ENCODE measurements at regions not wholly inside any gene's neighbourhood (a gene's known extent, or its start where the extent isn't known, plus 50 kb on each side); places are given as distances from the start of the nearest gene placed in this dataset.

DNA sequence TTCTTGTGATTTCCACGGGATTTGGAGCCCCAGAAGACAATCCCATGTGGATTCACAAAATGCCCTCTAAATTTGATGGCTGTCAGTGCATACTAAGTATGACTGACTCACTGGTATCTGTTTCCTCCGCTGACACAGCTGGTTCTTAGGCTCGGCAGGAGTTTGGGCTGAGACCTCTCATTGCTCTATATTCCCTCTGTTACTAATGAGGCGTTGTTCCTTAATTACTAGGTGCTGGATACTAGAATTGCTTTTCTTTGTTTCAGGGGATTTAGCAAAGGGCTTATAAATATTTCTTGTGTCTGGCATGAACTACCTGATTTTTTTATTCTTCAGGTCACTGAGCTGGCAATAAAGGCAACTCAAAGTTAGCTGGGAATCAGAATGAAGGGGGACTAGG, 53.2 kb upstream of the EHF start:
- H3K9me3 Mint-ChIP-seq: no peaks in the 10 kb centered on the region
- DNase-seq: no peak
- no peak overlapping the region for H3K27ac Mint-ChIP-seq
- intact Hi-C loops (cut with micrococcal nuclease): loop anchor here (5.0 kb wide), 1 partner anchor 825 kb away; no protein-coding TSS in a partner anchor
- no peaks in the 10 kb centered on the region for H3K36me3 Mint-ChIP-seq (ENCODE audit: low read depth)
- H3K4me1 Mint-ChIP-seq: no peaks in the 10 kb centered on the region
- CTCF ChIA-PET: no interaction called here
- H3K27me3 Mint-ChIP-seq: peaks cover 22% of the 10 kb centered on the region
- TF ChIP-seq, protein P1, sequence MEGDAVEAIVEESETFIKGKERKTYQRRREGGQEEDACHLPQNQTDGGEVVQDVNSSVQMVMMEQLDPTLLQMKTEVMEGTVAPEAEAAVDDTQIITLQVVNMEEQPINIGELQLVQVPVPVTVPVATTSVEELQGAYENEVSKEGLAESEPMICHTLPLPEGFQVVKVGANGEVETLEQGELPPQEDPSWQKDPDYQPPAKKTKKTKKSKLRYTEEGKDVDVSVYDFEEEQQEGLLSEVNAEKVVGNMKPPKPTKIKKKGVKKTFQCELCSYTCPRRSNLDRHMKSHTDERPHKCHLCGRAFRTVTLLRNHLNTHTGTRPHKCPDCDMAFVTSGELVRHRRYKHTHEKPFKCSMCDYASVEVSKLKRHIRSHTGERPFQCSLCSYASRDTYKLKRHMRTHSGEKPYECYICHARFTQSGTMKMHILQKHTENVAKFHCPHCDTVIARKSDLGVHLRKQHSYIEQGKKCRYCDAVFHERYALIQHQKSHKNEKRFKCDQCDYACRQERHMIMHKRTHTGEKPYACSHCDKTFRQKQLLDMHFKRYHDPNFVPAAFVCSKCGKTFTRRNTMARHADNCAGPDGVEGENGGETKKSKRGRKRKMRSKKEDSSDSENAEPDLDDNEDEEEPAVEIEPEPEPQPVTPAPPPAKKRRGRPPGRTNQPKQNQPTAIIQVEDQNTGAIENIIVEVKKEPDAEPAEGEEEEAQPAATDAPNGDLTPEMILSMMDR (IDR thresholded peaks at IDR 0.05): no peak
- no peak overlapping the region for H3K4me3 Mint-ChIP-seq
- ATAC-seq (ENCODE audit: low read depth): no peak
- POLR2A ChIA-PET: no interaction called here

DNA sequence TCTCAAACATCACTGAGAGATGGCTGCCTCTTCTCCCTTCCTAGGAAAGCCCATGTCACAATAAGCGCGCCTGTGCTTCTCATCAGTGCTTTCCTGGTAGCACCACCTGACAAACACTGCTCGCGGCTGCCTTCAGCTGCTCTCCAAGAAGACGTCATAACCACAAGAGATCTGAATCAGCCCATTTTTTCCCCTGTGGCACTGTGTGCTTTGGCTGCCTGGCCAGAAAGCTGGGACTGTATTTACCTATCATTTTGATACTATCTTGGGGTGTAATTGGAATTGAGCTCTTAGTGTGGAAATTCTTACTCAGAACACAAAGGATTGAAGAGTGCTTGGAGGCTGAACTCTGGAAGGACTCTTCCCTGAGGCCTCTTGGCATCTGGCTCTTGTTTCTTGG, 50.3 kb upstream of the EHF start:
- Mint-ChIP-seq H3K27ac (no peak overlapping the region), H3K4me1 (no peaks in the 10 kb centered on the region), H3K9me3 (no peaks in the 10 kb centered on the region), H3K36me3 (ENCODE audit: low read depth) (no peaks in the 10 kb centered on the region), H3K27me3 (peaks cover 19% of the 10 kb centered on the region), H3K4me3 (no peak overlapping the region)
- ATAC-seq (ENCODE audit: low read depth): no peak
- POLR2A ChIA-PET: no interaction called here
- TF ChIP-seq, protein P1 (IDR thresholded peaks at IDR 0.05): no peak
- CTCF ChIA-PET: no interaction called here
- no peak for DNase-seq
- intact Hi-C loops (cut with micrococcal nuclease): no loop called here

All from activated B cell treated with CpG ODN at 0.5 μM for 24 hours (primary cell).